Body of pancreas (tissue), 4 donors: ENCODE measurements at regions not wholly inside any gene's neighbourhood (a gene's known extent, or its start where the extent isn't known, plus 50 kb on each side); places are given as distances from the start of the nearest gene placed in this dataset.

ENCODE experiments used
- POLR2A ChIP-seq, 3 donors: fragments of 450-650 bp; IDR thresholded peaks; one replicate each; pipeline ENCODE4 v1.6.1; 2016; ENCODE audit warnings: antibody characterized with exemption in 3 of 3, mild to moderate bottlenecking in 2 of 3
- TF ChIP-seq, protein P1 (sequence below), 7 experiments: fragments of 450-650 bp in 4 of 7; fragments of 200-600 bp in 3 of 7; sonication (generic) in 3 of 7; IDR thresholded peaks; one replicate each; pipeline ENCODE4 v1.5.1; 2016 to 2019; ENCODE audit warnings: antibody characterized with exemption in 7 of 7

- TF ChIP-seq, protein P1, sequence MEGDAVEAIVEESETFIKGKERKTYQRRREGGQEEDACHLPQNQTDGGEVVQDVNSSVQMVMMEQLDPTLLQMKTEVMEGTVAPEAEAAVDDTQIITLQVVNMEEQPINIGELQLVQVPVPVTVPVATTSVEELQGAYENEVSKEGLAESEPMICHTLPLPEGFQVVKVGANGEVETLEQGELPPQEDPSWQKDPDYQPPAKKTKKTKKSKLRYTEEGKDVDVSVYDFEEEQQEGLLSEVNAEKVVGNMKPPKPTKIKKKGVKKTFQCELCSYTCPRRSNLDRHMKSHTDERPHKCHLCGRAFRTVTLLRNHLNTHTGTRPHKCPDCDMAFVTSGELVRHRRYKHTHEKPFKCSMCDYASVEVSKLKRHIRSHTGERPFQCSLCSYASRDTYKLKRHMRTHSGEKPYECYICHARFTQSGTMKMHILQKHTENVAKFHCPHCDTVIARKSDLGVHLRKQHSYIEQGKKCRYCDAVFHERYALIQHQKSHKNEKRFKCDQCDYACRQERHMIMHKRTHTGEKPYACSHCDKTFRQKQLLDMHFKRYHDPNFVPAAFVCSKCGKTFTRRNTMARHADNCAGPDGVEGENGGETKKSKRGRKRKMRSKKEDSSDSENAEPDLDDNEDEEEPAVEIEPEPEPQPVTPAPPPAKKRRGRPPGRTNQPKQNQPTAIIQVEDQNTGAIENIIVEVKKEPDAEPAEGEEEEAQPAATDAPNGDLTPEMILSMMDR (IDR thresholded peaks at IDR 0.05): no peak
- no peak for TF ChIP-seq POLR2A (IDR thresholded peaks at IDR 0.05)
These were observed 100.1 kb upstream of the GADD45A start for GRCh38 chr1:67584938-67585337.
